T47D (cell line): ENCODE measurements at regions not wholly inside any gene's neighbourhood (a gene's known extent, or its start where the extent isn't known, plus 50 kb on each side); places are given as distances from the start of the nearest gene placed in this dataset.

Experiments used
- DNase-seq, 2 experiments: peaks; one replicate each; pipeline versions ENCODE4 v3.0.0 to v3.0.0-alpha.2; 2011 to 2012; ENCODE audit warnings: low read depth in 1 of 2, low spot score in 1 of 2
- JUND ChIP-seq: IDR thresholded peaks from 2 replicates; pipeline ENCODE4 v1.6.1; 2012; ENCODE audit warnings: low read depth
- in situ Hi-C: cut with HindIII; loops from 2 replicates; pipeline ENCODE4 v1.10.0; 2016; ENCODE audit warnings: low sequenced_read_pairs, low pct_unique_long_range_greater_than_20kb

DNA sequence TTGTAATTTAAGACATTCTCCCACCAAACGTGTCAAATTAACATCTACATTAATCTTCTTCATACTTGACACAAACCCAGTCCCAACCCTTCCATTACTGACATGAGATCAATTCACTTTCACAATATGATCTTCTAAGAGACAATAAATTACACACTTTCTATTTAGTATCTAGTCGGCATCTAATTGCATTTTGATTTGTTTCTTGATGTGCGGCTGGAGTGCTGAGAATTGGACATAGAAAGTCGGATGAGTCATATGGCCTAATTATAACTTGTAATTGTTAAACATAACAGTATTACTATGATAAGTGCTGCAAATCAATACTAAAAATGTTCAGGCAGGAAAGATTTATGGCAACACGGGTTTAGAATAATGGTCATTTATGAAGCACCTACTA, 78.4 kb upstream of the RORA start:
- DNase-seq = no peak

GRCh38 chr15:61301701-61302100, 72.6 kb upstream of the RORA start:
- in situ Hi-C loops = no loop called here
- TF ChIP-seq JUND = no peak
- DNase-seq = no peak

More for the DNA sequence above, 78.4 kb upstream of the RORA start:
- TF ChIP-seq JUND = no peak
- in situ Hi-C loops = no loop called here

DNA sequence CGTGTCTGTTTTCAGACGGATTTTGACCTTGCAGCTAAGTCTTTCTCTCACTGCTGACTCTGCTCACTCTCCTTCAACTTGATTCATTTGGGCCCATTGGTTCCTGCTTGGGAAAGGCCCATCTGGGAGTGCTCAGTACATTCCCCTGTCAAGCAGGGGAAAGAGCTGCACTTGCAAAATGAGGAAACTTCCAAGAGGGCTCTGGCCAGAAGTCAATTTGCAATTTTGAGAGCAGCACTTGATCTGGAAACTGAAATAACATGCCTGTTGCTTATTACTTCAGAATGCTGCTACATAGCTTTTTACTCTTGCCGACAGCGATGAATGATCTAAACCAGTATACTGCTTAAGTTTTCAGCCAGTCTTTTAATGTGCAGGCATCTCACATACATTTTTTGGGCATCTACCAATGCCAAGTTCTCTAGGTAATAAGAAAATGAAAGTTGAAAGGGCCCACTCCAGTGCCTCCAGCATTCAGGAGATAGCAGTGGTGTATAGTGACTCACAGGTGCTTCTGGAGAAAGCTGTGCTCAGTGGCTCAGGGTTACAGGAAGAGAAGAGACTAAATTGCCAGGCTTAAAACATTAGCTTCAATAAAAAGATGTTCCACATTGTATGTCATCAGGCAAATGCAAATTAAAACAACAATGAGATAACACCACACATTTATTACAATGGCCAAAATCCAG, 70.1 kb upstream of the RORA start:
- TF ChIP-seq JUND = no peak
- in situ Hi-C loops = no loop called here
- no peak for DNase-seq

DNA sequence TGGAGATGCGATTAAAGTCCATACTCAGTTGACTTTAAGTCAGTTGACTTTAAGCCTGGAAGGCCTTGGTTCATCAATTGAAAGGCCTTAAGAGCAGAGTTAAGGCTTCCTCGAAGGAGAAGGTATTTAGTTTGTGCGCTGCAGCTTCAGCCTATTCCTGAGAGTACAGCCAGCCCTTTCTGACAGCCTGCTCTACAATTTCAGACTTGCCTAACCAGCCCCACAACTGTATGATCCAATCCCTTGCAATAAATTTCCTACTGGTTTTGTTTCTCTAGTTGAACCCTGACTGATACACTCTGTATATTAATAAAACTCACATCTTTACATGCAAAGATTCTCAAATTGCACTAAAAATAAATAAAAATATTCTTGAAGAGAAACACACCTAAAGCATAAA, 66.1 kb upstream of the RORA start:
- no peak for TF ChIP-seq JUND
- in situ Hi-C loops = no loop called here
- DNase-seq = peak in 1 of 2 experiments; percentile 75

- in situ Hi-C loops = no loop called here
- no peak for TF ChIP-seq JUND
- DNase-seq = no peak
Observed at GRCh38 chr15:61282661-61283060, 53.6 kb upstream of the RORA start.

DNA sequence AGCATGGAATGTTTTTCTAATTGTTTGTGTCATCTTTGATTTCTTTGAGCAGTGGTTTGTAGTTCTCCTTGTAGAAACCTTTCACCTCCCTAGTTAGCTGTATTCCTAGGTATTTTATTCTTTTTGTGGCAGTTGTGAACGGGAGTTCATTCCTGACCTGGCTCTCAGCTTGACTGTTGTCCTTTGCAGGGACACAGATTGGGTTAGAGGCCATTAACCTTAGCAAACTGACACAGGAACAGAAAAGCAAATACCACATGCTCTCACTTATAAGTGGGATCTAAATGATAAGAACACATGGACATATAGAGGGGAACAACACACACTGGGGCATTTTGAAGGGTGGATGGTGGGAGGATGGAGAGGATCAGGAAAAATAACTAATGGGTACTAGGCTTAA, 52.2 kb upstream of the RORA start:
- no peak for DNase-seq
- TF ChIP-seq JUND = no peak
- in situ Hi-C loops = no loop called here
